Gastroesophageal sphincter (tissue), 3 donors: ENCODE measurements at regions not wholly inside any gene's neighbourhood (a gene's known extent, or its start where the extent isn't known, plus 50 kb on each side); places are given as distances from the start of the nearest gene placed in this dataset.

ENCODE experiments used
- EP300 ChIP-seq: sonication (generic); formaldehyde crosslinking; IDR thresholded peaks from one replicate; pipeline ENCODE4 v1.6.1; 2017; ENCODE audit warnings: antibody characterized with exemption, mild to moderate bottlenecking
- POLR2A ChIP-seq, 2 donors: fragments of 450-650 bp; IDR thresholded peaks; one replicate each; pipeline ENCODE4 v1.6.1; 2017; ENCODE audit warnings: antibody characterized with exemption in 2 of 2, mild to moderate bottlenecking in 2 of 2, moderate library complexity in 1 of 2
- POLR2AphosphoS5 ChIP-seq: sonication (generic); formaldehyde crosslinking; IDR thresholded peaks from one replicate; pipeline ENCODE4 v1.6.1; 2017; ENCODE audit warnings: antibody characterized with exemption
- TF ChIP-seq, protein P1 (sequence below), 4 experiments: fragments of 200-600 bp in 2 of 4; fragments of 450-650 bp in 2 of 4; sonication (generic) in 1 of 4; IDR thresholded peaks; one replicate each; pipeline ENCODE4 v1.5.1; 2017 to 2019; ENCODE audit warnings: antibody characterized with exemption in 4 of 4, mild to moderate bottlenecking in 2 of 4, moderate library complexity in 2 of 4

DNA sequence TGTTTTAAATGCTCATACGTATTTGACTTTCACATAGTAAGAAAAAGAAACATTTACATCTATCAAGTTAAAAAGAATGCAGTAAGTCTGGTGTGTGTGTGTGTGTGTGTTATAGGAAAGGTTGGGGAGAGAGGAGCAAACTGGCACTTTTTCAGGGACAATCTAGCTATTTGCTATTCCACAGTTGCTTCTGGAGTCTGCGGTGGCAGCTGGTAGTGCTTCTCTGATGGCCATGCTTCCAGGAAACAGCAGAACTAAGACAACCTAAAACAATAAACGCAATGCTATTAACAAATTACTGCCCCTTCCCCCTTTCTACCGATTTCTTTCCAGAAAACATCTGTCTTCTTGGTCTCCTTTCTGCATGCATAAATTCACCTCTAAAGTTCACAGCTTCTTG is 70.0 kb upstream of the CDH10 start:
- no peak for TF ChIP-seq POLR2A (IDR thresholded peaks at IDR 0.05)
- TF ChIP-seq, protein P1, sequence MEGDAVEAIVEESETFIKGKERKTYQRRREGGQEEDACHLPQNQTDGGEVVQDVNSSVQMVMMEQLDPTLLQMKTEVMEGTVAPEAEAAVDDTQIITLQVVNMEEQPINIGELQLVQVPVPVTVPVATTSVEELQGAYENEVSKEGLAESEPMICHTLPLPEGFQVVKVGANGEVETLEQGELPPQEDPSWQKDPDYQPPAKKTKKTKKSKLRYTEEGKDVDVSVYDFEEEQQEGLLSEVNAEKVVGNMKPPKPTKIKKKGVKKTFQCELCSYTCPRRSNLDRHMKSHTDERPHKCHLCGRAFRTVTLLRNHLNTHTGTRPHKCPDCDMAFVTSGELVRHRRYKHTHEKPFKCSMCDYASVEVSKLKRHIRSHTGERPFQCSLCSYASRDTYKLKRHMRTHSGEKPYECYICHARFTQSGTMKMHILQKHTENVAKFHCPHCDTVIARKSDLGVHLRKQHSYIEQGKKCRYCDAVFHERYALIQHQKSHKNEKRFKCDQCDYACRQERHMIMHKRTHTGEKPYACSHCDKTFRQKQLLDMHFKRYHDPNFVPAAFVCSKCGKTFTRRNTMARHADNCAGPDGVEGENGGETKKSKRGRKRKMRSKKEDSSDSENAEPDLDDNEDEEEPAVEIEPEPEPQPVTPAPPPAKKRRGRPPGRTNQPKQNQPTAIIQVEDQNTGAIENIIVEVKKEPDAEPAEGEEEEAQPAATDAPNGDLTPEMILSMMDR (IDR thresholded peaks at IDR 0.05), result no peak
- no peak for TF ChIP-seq POLR2AphosphoS5
- no peak for TF ChIP-seq EP300
